ENCODE measurements at regions not wholly inside any gene's neighbourhood (a gene's known extent, or its start where the extent isn't known, plus 50 kb on each side); places are given as distances from the start of the nearest gene placed in this dataset.

GRCh38 chr10:78875932-78876331 is 192.8 kb upstream of the ZMIZ1 start:
- TF ChIP-seq, protein P1, sequence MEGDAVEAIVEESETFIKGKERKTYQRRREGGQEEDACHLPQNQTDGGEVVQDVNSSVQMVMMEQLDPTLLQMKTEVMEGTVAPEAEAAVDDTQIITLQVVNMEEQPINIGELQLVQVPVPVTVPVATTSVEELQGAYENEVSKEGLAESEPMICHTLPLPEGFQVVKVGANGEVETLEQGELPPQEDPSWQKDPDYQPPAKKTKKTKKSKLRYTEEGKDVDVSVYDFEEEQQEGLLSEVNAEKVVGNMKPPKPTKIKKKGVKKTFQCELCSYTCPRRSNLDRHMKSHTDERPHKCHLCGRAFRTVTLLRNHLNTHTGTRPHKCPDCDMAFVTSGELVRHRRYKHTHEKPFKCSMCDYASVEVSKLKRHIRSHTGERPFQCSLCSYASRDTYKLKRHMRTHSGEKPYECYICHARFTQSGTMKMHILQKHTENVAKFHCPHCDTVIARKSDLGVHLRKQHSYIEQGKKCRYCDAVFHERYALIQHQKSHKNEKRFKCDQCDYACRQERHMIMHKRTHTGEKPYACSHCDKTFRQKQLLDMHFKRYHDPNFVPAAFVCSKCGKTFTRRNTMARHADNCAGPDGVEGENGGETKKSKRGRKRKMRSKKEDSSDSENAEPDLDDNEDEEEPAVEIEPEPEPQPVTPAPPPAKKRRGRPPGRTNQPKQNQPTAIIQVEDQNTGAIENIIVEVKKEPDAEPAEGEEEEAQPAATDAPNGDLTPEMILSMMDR (IDR thresholded peaks at IDR 0.05), result no peak
- no peaks in the 10 kb centered on the region for H3K4me1 ChIP-seq
- intact Hi-C loops (cut with DNase I), result no loop called here
- FAIRE-seq, result no peak
- no peak for DNase-seq
- ATAC-seq, result no peak
- no peak overlapping the region for H3K27ac ChIP-seq
- H3K27me3 ChIP-seq, result no peaks in the 10 kb centered on the region
- H3K9me3 ChIP-seq, result no peaks in the 10 kb centered on the region
- no peak overlapping the region for H3K4me3 ChIP-seq
- H3K36me3 ChIP-seq, result no peaks in the 10 kb centered on the region
- WGBS, 2 donors, result 73 to 77% methylated on average over 4 of the region's 4 CpGs

GRCh38 chr10:78876449-78876848 is 192.3 kb upstream of the ZMIZ1 start:
- H3K9me3 ChIP-seq, result no peaks in the 10 kb centered on the region
- H3K27ac ChIP-seq, result no peak overlapping the region
- H3K36me3 ChIP-seq, result no peaks in the 10 kb centered on the region
- FAIRE-seq (no peak), DNase-seq (no peak), ATAC-seq (no peak)
- intact Hi-C loops (cut with DNase I), result no loop called here
- TF ChIP-seq, protein P1 (IDR thresholded peaks at IDR 0.05), result no peak
- no peak overlapping the region for H3K4me3 ChIP-seq
- no peaks in the 10 kb centered on the region for H3K27me3 ChIP-seq
- WGBS, 2 donors, result 76 to 82% methylated on average over 4 of the region's 4 CpGs
- H3K4me1 ChIP-seq, result no peaks in the 10 kb centered on the region

GRCh38 chr10:78879621-78880020 is 189.1 kb upstream of the ZMIZ1 start:
- WGBS, 2 donors, result 77 to 82% methylated on average over 3 of the region's 3 CpGs
- H3K4me3 ChIP-seq, result no peak overlapping the region
- ATAC-seq (no peak), FAIRE-seq (peak; percentile 13), DNase-seq (no peak)
- TF ChIP-seq, protein P1 (IDR thresholded peaks at IDR 0.05), result no peak
- intact Hi-C loops (cut with DNase I), result no loop called here
- H3K4me1 ChIP-seq, result no peaks in the 10 kb centered on the region
- no peaks in the 10 kb centered on the region for H3K9me3 ChIP-seq
- no peaks in the 10 kb centered on the region for H3K27me3 ChIP-seq
- H3K36me3 ChIP-seq, result no peaks in the 10 kb centered on the region
- H3K27ac ChIP-seq, result no peak overlapping the region

DNA sequence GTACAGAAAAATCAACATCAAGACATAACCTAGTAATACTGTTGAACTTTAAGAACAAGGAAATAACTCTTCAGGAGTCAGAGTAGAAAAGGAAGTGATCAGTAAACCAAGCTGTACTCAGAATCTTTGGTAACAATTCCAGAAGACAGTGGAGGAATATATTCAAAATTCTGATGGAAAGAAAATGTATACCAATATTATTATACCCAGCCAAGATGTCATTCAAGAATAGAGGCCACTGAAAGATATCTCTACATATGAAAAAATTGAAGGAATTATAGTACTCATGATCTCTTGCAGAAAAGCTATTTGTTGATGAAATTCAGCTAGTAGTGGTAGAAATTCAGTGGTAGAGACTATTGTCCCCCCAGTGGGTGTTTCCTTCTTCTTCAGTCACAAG is 182.6 kb upstream of the ZMIZ1 start:
- no peak for DNase-seq
- FAIRE-seq, result no peak
- Histone ChIP-seq H3K27ac (no peak overlapping the region), H3K9me3 (no peaks in the 10 kb centered on the region), H3K27me3 (no peaks in the 10 kb centered on the region), H3K4me1 (no peaks in the 10 kb centered on the region), H3K4me3 (no peak overlapping the region), H3K36me3 (no peaks in the 10 kb centered on the region)
- intact Hi-C loops (cut with DNase I), result no loop called here
- TF ChIP-seq, protein P1 (IDR thresholded peaks at IDR 0.05), result no peak
- no peak for ATAC-seq

DNA sequence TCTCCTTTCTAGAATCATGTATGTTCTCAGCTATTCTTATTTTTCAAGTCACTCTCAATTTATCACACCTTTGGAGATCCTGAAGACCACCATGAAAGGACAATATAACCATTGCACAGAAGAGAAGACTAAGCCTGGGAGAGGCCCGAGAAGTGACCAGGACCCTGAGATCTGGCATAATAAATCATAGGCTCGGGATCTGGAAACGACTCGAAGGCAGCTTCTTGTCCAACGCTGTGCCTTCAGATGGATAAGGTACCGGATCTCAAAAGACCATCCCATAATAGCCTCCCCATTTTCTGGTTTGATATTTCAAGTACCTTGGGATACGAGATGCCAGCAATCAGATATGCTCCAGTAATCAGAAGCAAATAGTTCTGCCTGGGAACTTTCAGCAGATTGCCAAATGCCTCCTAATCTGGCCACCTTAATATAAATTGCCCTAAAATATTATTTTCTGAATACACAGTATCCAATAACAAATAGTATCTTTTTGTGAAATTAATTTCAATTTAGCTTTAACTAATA is 179.2 kb upstream of the ZMIZ1 start:
- Histone ChIP-seq H3K27ac (no peak overlapping the region), H3K4me3 (no peak overlapping the region), H3K9me3 (no peaks in the 10 kb centered on the region), H3K27me3 (no peaks in the 10 kb centered on the region), H3K36me3 (no peaks in the 10 kb centered on the region), H3K4me1 (no peaks in the 10 kb centered on the region)
- TF ChIP-seq, protein P1 (IDR thresholded peaks at IDR 0.05), result no peak
- 74 to 78% methylated on average over 7 of the region's 7 CpGs for WGBS, 2 donors
- intact Hi-C loops (cut with DNase I), result no loop called here
- ATAC-seq (no peak), FAIRE-seq (no peak), DNase-seq (no peak)

All from pancreas (tissue), 10 donors.